ENCODE measurements at regions not wholly inside any gene's neighbourhood (a gene's known extent, or its start where the extent isn't known, plus 50 kb on each side); places are given as distances from the start of the nearest gene placed in this dataset.

- in situ Hi-C loops (cut with MboI; ENCODE audit: low sequenced_read_pairs in 4 of 4), result no loop called here
- Histone ChIP-seq H3K9me3 (no peaks in the 10 kb centered on the region), H3K27ac (no peak overlapping the region), H3K27me3 (no peaks in the 10 kb centered on the region), H3K4me1 (peaks cover 0 to 3% of the 10 kb centered on the region in 2 donors), H3K36me3 (no peaks in the 10 kb centered on the region), H3K4me3 (no peak overlapping the region)
- no peak for DNase-seq
- TF ChIP-seq POLR2A (IDR thresholded peaks at IDR 0.05), result no peak
- TF ChIP-seq CTCF (IDR thresholded peaks at IDR 0.05 in 4 of 5, conservative IDR thresholded peaks at IDR 0.05 in 1 of 5), result no peak
- ATAC-seq, result no peak
- intact Hi-C loops (cut with DNase I; ENCODE audit: low total_unique reads), result no loop called here
Observed at GRCh38 chr2:2747797-2748301, 416.8 kb upstream of the MYT1L start.

- no peaks in the 10 kb centered on the region for H3K27me3 ChIP-seq
Observed at GRCh38 chr2:2746731-2747130, 415.7 kb upstream of the MYT1L start.

GRCh38 chr2:2744958-2745715 is 414.1 kb upstream of the MYT1L start:
- ATAC-seq (no peak), DNase-seq (no peak)
- Histone ChIP-seq H3K27ac (no peak overlapping the region), H3K4me1 (peaks cover 0 to 3% of the 10 kb centered on the region in 2 donors), H3K4me3 (no peak overlapping the region), H3K9me3 (no peaks in the 10 kb centered on the region), H3K36me3 (no peaks in the 10 kb centered on the region), H3K27me3 (no peaks in the 10 kb centered on the region)
- in situ Hi-C loops (cut with MboI; ENCODE audit: low sequenced_read_pairs in 4 of 4) (no loop called here), intact Hi-C loops (cut with DNase I; ENCODE audit: low total_unique reads) (no loop called here)
- TF ChIP-seq POLR2A (IDR thresholded peaks at IDR 0.05), result no peak
- no peak for TF ChIP-seq CTCF (IDR thresholded peaks at IDR 0.05 in 4 of 5, conservative IDR thresholded peaks at IDR 0.05 in 1 of 5)

More at GRCh38 chr2:2746731-2747130, 415.7 kb upstream of the MYT1L start:
- no peak overlapping the region for H3K4me3 ChIP-seq
- ATAC-seq, result no peak
- in situ Hi-C loops (cut with MboI; ENCODE audit: low sequenced_read_pairs in 4 of 4) (no loop called here), intact Hi-C loops (cut with DNase I; ENCODE audit: low total_unique reads) (no loop called here)
- no peak for TF ChIP-seq POLR2A (IDR thresholded peaks at IDR 0.05)
- TF ChIP-seq CTCF (IDR thresholded peaks at IDR 0.05 in 4 of 5, conservative IDR thresholded peaks at IDR 0.05 in 1 of 5), result no peak
- peaks cover 0 to 3% of the 10 kb centered on the region in 2 donors for H3K4me1 ChIP-seq
- no peak overlapping the region for H3K27ac ChIP-seq
- no peak for DNase-seq
- H3K9me3 ChIP-seq, result no peaks in the 10 kb centered on the region
- H3K36me3 ChIP-seq, result no peaks in the 10 kb centered on the region

GRCh38 chr2:2744107-2744506 is 413.0 kb upstream of the MYT1L start:
- Histone ChIP-seq H3K4me3 (no peak overlapping the region), H3K27me3 (no peaks in the 10 kb centered on the region), H3K4me1 (peaks cover 0 to 3% of the 10 kb centered on the region in 2 donors), H3K36me3 (no peaks in the 10 kb centered on the region), H3K27ac (no peak overlapping the region), H3K9me3 (no peaks in the 10 kb centered on the region)
- no peak for TF ChIP-seq CTCF (IDR thresholded peaks at IDR 0.05 in 4 of 5, conservative IDR thresholded peaks at IDR 0.05 in 1 of 5)
- no peak for DNase-seq
- no peak for ATAC-seq
- intact Hi-C loops (cut with DNase I; ENCODE audit: low total_unique reads), result no loop called here
- in situ Hi-C loops (cut with MboI; ENCODE audit: low sequenced_read_pairs in 4 of 4), result no loop called here

Measured in gastrocnemius medialis (tissue), 4 donors.